Epithelial cell of esophagus (primary cell): ENCODE measurements at regions not wholly inside any gene's neighbourhood (a gene's known extent, or its start where the extent isn't known, plus 50 kb on each side); places are given as distances from the start of the nearest gene placed in this dataset.
"Not testable (repeated sequence)": the region's sequence is repeated elsewhere in the genome, so short reads cannot be mapped to it uniquely, and the experiment has no call there.

Source experiments
- DNase-seq: peaks from one replicate; pipeline ENCODE4 v3.0.0; 2010; ENCODE audit warnings: low read depth
- H3K4me3 ChIP-seq: 2 replicates; pipeline ENCODE4 v1.5.1; 2011; ENCODE audit warnings: mild to moderate bottlenecking, low read length, control low read depth
- CTCF ChIP-seq: IDR thresholded peaks from 2 replicates; pipeline ENCODE4 v1.5.1; 2011; ENCODE audit warnings: low read depth, mild to moderate bottlenecking, low read length, control low read depth, inconsistent platforms; ENCODE audit not compliant: insufficient read depth; ENCODE audit errors: missing control alignments

DNA sequence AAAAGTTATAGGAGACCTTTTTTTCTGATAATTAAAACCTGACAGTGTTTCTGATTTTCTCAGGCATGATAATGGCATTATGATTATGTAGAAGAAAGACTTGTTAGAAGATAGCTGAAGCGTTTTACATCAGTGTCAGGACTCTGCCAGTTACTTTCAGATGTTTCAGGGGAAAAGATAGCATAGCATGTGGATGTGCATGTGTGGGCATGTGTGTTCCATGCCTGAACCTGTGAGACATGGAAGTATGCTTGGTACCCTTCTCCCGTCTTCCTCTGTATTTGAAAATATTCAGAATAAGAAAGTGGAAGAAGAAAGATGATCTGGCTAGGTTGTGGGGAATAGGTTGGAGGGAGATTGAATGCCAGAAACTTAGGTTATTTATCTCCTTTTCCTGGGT, 113.1 kb upstream of the PCAT7 start:
- no peak overlapping the region for H3K4me3 ChIP-seq
- DNase-seq, result peak; percentile 59
- TF ChIP-seq CTCF, result no peak

DNA sequence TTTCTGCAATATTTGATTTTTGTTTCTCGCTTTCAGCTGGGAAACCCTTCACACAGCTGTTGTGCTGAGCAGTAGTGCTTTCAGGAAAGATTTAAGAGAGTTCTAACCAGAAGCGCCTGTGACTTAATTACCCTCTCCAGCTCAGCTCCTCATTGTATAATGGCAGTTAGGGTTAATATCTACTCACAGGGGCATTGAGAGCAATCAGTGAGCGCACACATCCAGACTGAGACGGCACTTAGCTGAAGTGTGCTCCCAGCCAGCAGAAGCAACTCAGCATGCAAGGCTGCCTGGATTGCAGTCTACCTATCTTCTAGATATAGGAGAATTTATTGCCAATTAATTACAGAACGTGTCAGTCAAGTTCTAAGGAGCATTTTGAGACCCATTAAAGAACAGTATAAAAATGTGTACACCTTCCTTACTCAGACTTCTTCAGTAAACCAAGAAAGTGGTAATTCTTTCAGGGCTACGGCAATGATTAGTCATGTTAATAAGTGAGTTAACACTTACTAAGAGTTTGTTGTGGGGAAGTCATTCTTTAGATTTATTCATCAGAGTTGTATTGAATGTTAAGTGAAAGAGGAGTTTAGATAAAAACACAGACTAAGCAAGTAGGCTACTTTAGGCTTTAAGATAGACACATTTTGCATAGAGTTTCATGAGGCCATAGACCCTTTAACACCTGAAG, 111.7 kb upstream of the PCAT7 start:
- TF ChIP-seq CTCF, result no peak
- DNase-seq, result peak; percentile 61
- no peak overlapping the region for H3K4me3 ChIP-seq

DNA sequence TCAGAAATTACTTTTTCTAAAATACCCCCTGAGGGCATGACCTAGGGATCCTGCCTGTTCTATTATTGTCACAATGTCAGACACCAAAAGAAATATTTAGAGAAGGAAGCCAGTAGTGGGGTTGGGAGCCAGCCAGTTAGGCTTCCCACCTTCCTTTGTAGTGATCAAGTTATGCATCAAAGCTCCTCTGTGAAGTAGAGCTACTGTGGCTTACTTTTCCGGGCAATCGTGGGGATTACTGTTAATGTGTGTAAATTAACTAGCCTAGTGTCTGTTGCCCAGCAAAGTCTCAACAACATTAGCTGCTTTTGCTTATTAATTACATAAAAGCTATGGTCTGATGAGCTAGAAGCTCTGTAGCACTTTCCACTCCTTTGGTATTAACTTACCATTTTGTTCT, 109.0 kb upstream of the PCAT7 start:
- no peak for TF ChIP-seq CTCF
- DNase-seq, result no peak
- no peak overlapping the region for H3K4me3 ChIP-seq

- no peak for TF ChIP-seq CTCF
- DNase-seq, result no peak
- no peak overlapping the region for H3K4me3 ChIP-seq
Observed at GRCh38 chr9:94449486-94449885, 105.4 kb upstream of the PCAT7 start.

GRCh38 chr9:94464790-94465189, 90.1 kb upstream of the PCAT7 start:
- no peak overlapping the region for H3K4me3 ChIP-seq
- no peak for TF ChIP-seq CTCF
- no peak for DNase-seq

- not testable (repeated sequence) for DNase-seq, H3K4me3 ChIP-seq
Observed at GRCh38 chr9:94472063-94472462, 82.8 kb upstream of the PCAT7 start.

GRCh38 chr9:94472806-94473360, 82.0 kb upstream of the PCAT7 start:
- TF ChIP-seq CTCF, result no peak
- no peak overlapping the region for H3K4me3 ChIP-seq
- no peak for DNase-seq
